Caco-2 (cell line): ENCODE measurements at regions not wholly inside any gene's neighbourhood (a gene's known extent, or its start where the extent isn't known, plus 50 kb on each side); places are given as distances from the start of the nearest gene placed in this dataset.

Experiments
- BruUV-seq: library from RNA; stranded (reverse); fragments of 400-500 nt; replicated peaks from 2 replicates; lab custom pipeline; 2021; lab: Mats Ljungman, UMichigan
- CTCF ChIA-PET: fragments of 300-600 bp; sonication (Branson Sonifier 250); formaldehyde crosslinking; loops from one replicate; lab custom pipeline; 2022; ENCODE audit warnings: antibody characterized with exemption; lab: Charles Lee
- POLR2A ChIA-PET: fragments of 300-600 bp; sonication (Branson Sonifier 250); formaldehyde crosslinking; loops from one replicate; lab custom pipeline; 2022; ENCODE audit warnings: antibody characterized with exemption; lab: Charles Lee
- DNase-seq, 2 experiments: peaks; one replicate each; pipeline versions ENCODE4 v3.0.0 to v3.0.0-alpha.2; 2020 to 2022
- H3K27me3 ChIP-seq: replicated peaks from 2 replicates; pipeline ENCODE4 v1.6.0; 2011; ENCODE audit warnings: low read length; ENCODE audit not compliant: control insufficient read depth, insufficient read depth
- H3K36me3 ChIP-seq: 2 replicates; pipeline ENCODE4 v1.5.1; 2011; ENCODE audit warnings: low read length; ENCODE audit not compliant: control insufficient read depth, insufficient read depth
- H3K4me1 ChIP-seq: fragments of 250-450 bp; sonication (Bioruptor Pico); 2 replicates; pipeline ENCODE4 v1.5.1; 2020; ENCODE audit warnings: mild to moderate bottlenecking
- H3K4me3 ChIP-seq: 2 replicates; pipeline ENCODE4 v1.5.1; 2011; ENCODE audit warnings: low read depth, mild to moderate bottlenecking, control low read depth, low read length
- H3K9me3 ChIP-seq: fragments of 250-450 bp; sonication (Bioruptor Pico); 2 replicates; pipeline ENCODE4 v1.5.1; 2020; ENCODE audit warnings: mild to moderate bottlenecking, moderate library complexity
- H3K27ac Mint-ChIP-seq: one replicate; pipeline ENCODE4 v1.8.0; 2022; ENCODE audit warnings: mixed read lengths; ENCODE audit not compliant: unreplicated experiment
- H3K27me3 Mint-ChIP-seq: one replicate; pipeline ENCODE4 v1.8.0; 2022; ENCODE audit warnings: mixed read lengths; ENCODE audit not compliant: insufficient read depth, unreplicated experiment
- H3K36me3 Mint-ChIP-seq: one replicate; pipeline ENCODE4 v1.8.0; 2022; ENCODE audit warnings: mild to moderate bottlenecking, mixed read lengths; ENCODE audit not compliant: insufficient read depth, unreplicated experiment
- H3K4me1 Mint-ChIP-seq: one replicate; pipeline ENCODE4 v1.8.0; 2022; ENCODE audit warnings: low read depth, mixed read lengths; ENCODE audit not compliant: unreplicated experiment
- H3K4me3 Mint-ChIP-seq: one replicate; pipeline ENCODE4 v1.8.0; 2022; ENCODE audit warnings: mild to moderate bottlenecking, moderate library complexity, mixed read lengths; ENCODE audit not compliant: unreplicated experiment
- H3K9me3 Mint-ChIP-seq: one replicate; pipeline ENCODE4 v1.8.0; 2022; ENCODE audit warnings: mixed read lengths; ENCODE audit not compliant: unreplicated experiment
- CTCF ChIP-seq, 2 experiments: fragments of 200-600 bp in 1 of 2; IDR thresholded peaks; 1 replicate in 1 of 2; 2 replicates in 1 of 2; pipeline versions ENCODE4 v1.5.1 to v1.8.0; 2011 to 2022; ENCODE audit warnings: antibody characterized with exemption in 1 of 2, control low read depth in 1 of 2, inconsistent platforms in 1 of 2, low read depth in 1 of 2, low read length in 1 of 2, mild to moderate bottlenecking in 1 of 2, moderate library complexity in 1 of 2; ENCODE audit not compliant: insufficient read depth in 1 of 2, severe bottlenecking in 1 of 2, unreplicated experiment in 1 of 2
- intact Hi-C: fragments of 100-400 bp; cut with micrococcal nuclease; formaldehyde crosslinking; loops from one replicate; pipeline ENCODE4 v1.10.0; 2022; ENCODE audit not compliant: unreplicated experiment

GRCh38 chr7:18174996-18175395 lies 147.3 kb upstream of the PRPS1L1 start:
- Histone ChIP-seq H3K4me3 (no peak overlapping the region), H3K4me1 (peaks cover 45% of the 10 kb centered on the region), H3K9me3 (peaks cover 15% of the 10 kb centered on the region; the same call in 1 of the 2 replicates), H3K36me3 (no peaks in the 10 kb centered on the region), H3K27me3 (no peaks in the 10 kb centered on the region)
- POLR2A ChIA-PET, result no interaction called here
- intact Hi-C loops, result no loop called here
- no peak for TF ChIP-seq CTCF (IDR thresholded peaks at IDR 0.05; ENCODE audit: insufficient read depth in 1 of 2, low read depth in 1 of 2, low read length in 1 of 2, severe bottlenecking in 1 of 2, unreplicated experiment in 1 of 2)
- BruUV-seq, result no TSS peak
- H3K4me3 Mint-ChIP-seq, result no peak overlapping the region
- CTCF ChIA-PET, result no interaction called here
- H3K36me3 Mint-ChIP-seq, result no peaks in the 10 kb centered on the region
- no peaks in the 10 kb centered on the region for H3K9me3 Mint-ChIP-seq
- H3K27ac Mint-ChIP-seq, result peak overlapping the region; percentile 71
- DNase-seq, result no peak
- H3K27me3 Mint-ChIP-seq, result no peaks in the 10 kb centered on the region
- peaks cover 25% of the 10 kb centered on the region for H3K4me1 Mint-ChIP-seq

- BruUV-seq, result no TSS peak
- H3K4me1 Mint-ChIP-seq, result peaks cover 34% of the 10 kb centered on the region
Measured at GRCh38 chr7:18175801-18176450, 148.3 kb upstream of the PRPS1L1 start.

GRCh38 chr7:18177129-18177814 lies 149.6 kb upstream of the PRPS1L1 start:
- no peaks in the 10 kb centered on the region for H3K36me3 ChIP-seq
- Mint-ChIP-seq H3K27me3 (no peaks in the 10 kb centered on the region), H3K27ac (peak overlapping the region; percentile 77), H3K4me1 (peaks cover 34% of the 10 kb centered on the region), H3K9me3 (no peaks in the 10 kb centered on the region), H3K36me3 (no peaks in the 10 kb centered on the region), H3K4me3 (no peak overlapping the region)
- peak in 1 of 2 experiments; percentile 44 for DNase-seq
- CTCF ChIA-PET, result no interaction called here
- peaks cover 48% of the 10 kb centered on the region for H3K4me1 ChIP-seq
- intact Hi-C loops, result no loop called here
- H3K4me3 ChIP-seq, result no peak overlapping the region
- no TSS peak for BruUV-seq
- TF ChIP-seq CTCF (IDR thresholded peaks at IDR 0.05; ENCODE audit: insufficient read depth in 1 of 2, low read depth in 1 of 2, low read length in 1 of 2, severe bottlenecking in 1 of 2, unreplicated experiment in 1 of 2), result no peak
- POLR2A ChIA-PET, result no interaction called here
- H3K27me3 ChIP-seq, result no peaks in the 10 kb centered on the region
- peaks cover 15% of the 10 kb centered on the region; the same call in 1 of the 2 replicates for H3K9me3 ChIP-seq

More at GRCh38 chr7:18175801-18176450, 148.3 kb upstream of the PRPS1L1 start:
- Mint-ChIP-seq H3K27ac (peak overlapping the region; percentile 71), H3K4me3 (peak overlapping the region; percentile 45), H3K9me3 (no peaks in the 10 kb centered on the region), H3K27me3 (no peaks in the 10 kb centered on the region), H3K36me3 (no peaks in the 10 kb centered on the region)
- no peak overlapping the region for H3K4me3 ChIP-seq
- H3K27me3 ChIP-seq, result no peaks in the 10 kb centered on the region
- peaks cover 45% of the 10 kb centered on the region for H3K4me1 ChIP-seq
- peaks cover 15% of the 10 kb centered on the region; the same call in 1 of the 2 replicates for H3K9me3 ChIP-seq
- CTCF ChIA-PET, result no interaction called here
- H3K36me3 ChIP-seq, result no peaks in the 10 kb centered on the region
- intact Hi-C loops, result no loop called here
- TF ChIP-seq CTCF (IDR thresholded peaks at IDR 0.05; ENCODE audit: insufficient read depth in 1 of 2, low read depth in 1 of 2, low read length in 1 of 2, severe bottlenecking in 1 of 2, unreplicated experiment in 1 of 2), result no peak
- DNase-seq, result peak in 1 of 2 experiments; percentile 27
- POLR2A ChIA-PET, result no interaction called here
